K562 (cell line): ENCODE measurements at regions not wholly inside any gene's neighbourhood (a gene's known extent, or its start where the extent isn't known, plus 50 kb on each side); places are given as distances from the start of the nearest gene placed in this dataset.

ENCODE experiments used
- ATAC-seq: fragments of 200-7000 bp; cut with Tn5 transposase; 3 replicates; pipeline ENCODE4 v1.9.1; 2020; ENCODE audit warnings: moderate library complexity
- BruUV-seq: library from RNA; stranded (reverse); fragments of 400-500 nt; replicated peaks from 2 replicates; lab custom pipeline; 2021; lab: Mats Ljungman, UMichigan
- CTCF ChIA-PET: fragments of 300-600 bp; formaldehyde crosslinking; extraction: SDS; loops from one replicate; lab custom pipeline; 2021; ENCODE audit warnings: low intra/inter-chr PET ratio; lab: Yijun Ruan, JAX
- POLR2A ChIA-PET: fragments of 300-600, 350-650 bp; sonication (Branson Sonifier 250); formaldehyde crosslinking; extraction: SDS; loops from one replicate; lab custom pipeline; 2021; ENCODE audit warnings: antibody characterized with exemption, inconsistent platforms; lab: Yijun Ruan, JAX
- DNase-seq, 4 experiments: peaks; one replicate each; pipeline versions ENCODE4 v3.0.0 to v3.0.0-alpha.2; 2011 to 2018; ENCODE audit warnings: low spot score in 3 of 4, mixed read lengths in 3 of 4; ENCODE audit errors: extremely low read depth in 1 of 4
- FAIRE-seq: peaks from 2 replicates; lab custom pipeline; 2011; peaks lifted over from hg19 to GRCh38; lab: Jason Lieb, UNC
- H2AFZ ChIP-seq: 2 replicates; pipeline ENCODE4 v1.6.0; 2011; ENCODE audit warnings: low read depth, low read length, control low read depth, inconsistent platforms
- H3K27ac ChIP-seq: fragments of 200-600 bp; 3 replicates; pipeline ENCODE4 v1.8.0; 2011; ENCODE audit warnings: low read depth, mild to moderate bottlenecking, control low read depth, inconsistent platforms, low read length, moderate library complexity, mixed read lengths; ENCODE audit errors: extremely low read depth
- H3K27me3 ChIP-seq, 2 experiments: fragments of 300-600 bp in 1 of 2; 2 replicates in 1 of 2; 3 replicates in 1 of 2; pipeline versions ENCODE4 v1.6.0 to v1.8.0; 2011; ENCODE audit warnings: inconsistent platforms in 2 of 2, low read length in 2 of 2, mild to moderate bottlenecking in 1 of 2, mixed read lengths in 1 of 2, moderate library complexity in 1 of 2; ENCODE audit not compliant: control insufficient read depth in 2 of 2, insufficient read depth in 2 of 2
- H3K36me3 ChIP-seq: fragments of 300-600 bp; 3 replicates; pipeline ENCODE4 v1.8.0; 2011; ENCODE audit warnings: mild to moderate bottlenecking, low read length, inconsistent platforms; ENCODE audit not compliant: control insufficient read depth, insufficient read depth
- H3K4me1 ChIP-seq, 2 experiments: fragments of 200-600 bp in 1 of 2; replicated peaks in 1 of 2; 2 replicates in 1 of 2; 3 replicates in 1 of 2; pipeline versions ENCODE4 v1.5.1 to v1.8.0; 2011; ENCODE audit warnings: inconsistent platforms in 2 of 2, low read length in 2 of 2, mild to moderate bottlenecking in 1 of 2, mixed read lengths in 1 of 2, moderate library complexity in 1 of 2; ENCODE audit not compliant: control insufficient read depth in 2 of 2, insufficient read depth in 2 of 2
- H3K4me2 ChIP-seq: 2 replicates; pipeline ENCODE4 v1.6.1; 2011; ENCODE audit warnings: low read length, control low read depth, inconsistent platforms, mixed read lengths; ENCODE audit not compliant: insufficient read depth
- H3K4me3 ChIP-seq: fragments of 200-600 bp; sonication (generic), shearing (Covaris generic); 2 replicates; pipeline ENCODE4 v1.5.1; 2016; ENCODE audit warnings: control low read depth, inconsistent platforms
- H3K79me2 ChIP-seq: fragments of 200-600 bp; 3 replicates; pipeline ENCODE4 v1.8.0; 2011; ENCODE audit warnings: low read length, inconsistent platforms; ENCODE audit not compliant: control insufficient read depth, insufficient read depth
- H3K9ac ChIP-seq, 2 experiments: 2 replicates each; pipeline versions ENCODE4 v1.6.0 to v1.6.1; 2011; ENCODE audit warnings: low read depth in 2 of 2, low read length in 2 of 2, control low read depth in 1 of 2, inconsistent platforms in 1 of 2, mild to moderate bottlenecking in 1 of 2, mixed read lengths in 1 of 2; ENCODE audit not compliant: insufficient read depth in 1 of 2
- H3K9me1 ChIP-seq: one replicate; pipeline ENCODE4 v1.6.0; 2011; ENCODE audit warnings: inconsistent platforms, mild to moderate bottlenecking, low read length, moderate library complexity; ENCODE audit not compliant: control insufficient read depth, insufficient read depth
- H3K9me3 ChIP-seq: replicated peaks from 2 replicates; pipeline ENCODE4 v1.5.1; 2011; ENCODE audit warnings: low read depth, low read length, inconsistent platforms; ENCODE audit not compliant: control insufficient read depth, insufficient read depth
- H4K20me1 ChIP-seq: replicated peaks from 2 replicates; pipeline ENCODE4 v1.6.1; 2011; ENCODE audit warnings: low read length, inconsistent platforms, mixed read lengths; ENCODE audit not compliant: control insufficient read depth, insufficient read depth
- ARID2 ChIP-seq: fragments of 450-650 bp; IDR thresholded peaks from 2 replicates; pipeline ENCODE4 v1.6.1; 2017; ENCODE audit warnings: antibody characterized with exemption, mild to moderate bottlenecking
- BCLAF1 ChIP-seq, 2 experiments: fragments of 450-650 bp in 1 of 2; IDR thresholded peaks; 2 replicates each; pipeline ENCODE4 v1.6.1; 2011 to 2017; ENCODE audit warnings: low read depth in 2 of 2, antibody characterized with exemption in 1 of 2, borderline replicate concordance in 1 of 2, low read length in 1 of 2, mild to moderate bottlenecking in 1 of 2, mixed read lengths in 1 of 2; ENCODE audit not compliant: control insufficient read depth in 1 of 2
- HNRNPL ChIP-seq: fragments of 200-400 bp; formaldehyde crosslinking; IDR thresholded peaks from 2 replicates; pipeline ENCODE4 v1.6.1; 2017; ENCODE audit warnings: low read depth, mild to moderate bottlenecking, low read length
- NCOA1 ChIP-seq: fragments of 450-650 bp; IDR thresholded peaks from 2 replicates; pipeline ENCODE4 v1.6.1; 2016; ENCODE audit warnings: low read depth
- NCOA2 ChIP-seq, 2 experiments: fragments of 450-650 bp; IDR thresholded peaks; 2 replicates each; pipeline ENCODE4 v1.6.1; 2018; ENCODE audit warnings: mild to moderate bottlenecking in 2 of 2, moderate library complexity in 1 of 2; ENCODE audit not compliant: partially characterized antibody in 2 of 2
- NFXL1 ChIP-seq: fragments of 450-650 bp; formaldehyde crosslinking; IDR thresholded peaks from 2 replicates; pipeline ENCODE4 v1.4.0; 2021; ENCODE audit warnings: mild to moderate bottlenecking
- PCBP1 ChIP-seq: fragments of 200-400 bp; formaldehyde crosslinking; IDR thresholded peaks from 2 replicates; pipeline ENCODE4 v1.6.1; 2018; ENCODE audit warnings: mild to moderate bottlenecking, low read depth, low read length; ENCODE audit not compliant: poor library complexity, severe bottlenecking
- RFX7 ChIP-seq: fragments of 250-450 bp; sonication (Bioruptor Pico); IDR thresholded peaks from 2 replicates; pipeline ENCODE4 v1.5.1; 2021; ENCODE audit warnings: mild to moderate bottlenecking
- SIN3A ChIP-seq, 2 experiments: fragments of 150-350 bp in 1 of 2; IDR thresholded peaks; 2 replicates each; pipeline ENCODE4 v1.6.1; 2011 to 2016; ENCODE audit warnings: borderline replicate concordance in 2 of 2, low read depth in 2 of 2, low read length in 2 of 2, mild to moderate bottlenecking in 2 of 2, moderate library complexity in 2 of 2; ENCODE audit not compliant: control insufficient read depth in 1 of 2
- ZC3H8 ChIP-seq: fragments of 450-650 bp; IDR thresholded peaks from 2 replicates; pipeline ENCODE4 v1.6.1; 2017
- ZNF24 ChIP-seq: fragments of 450-650 bp; IDR thresholded peaks from 2 replicates; pipeline ENCODE4 v1.6.1; 2016
- ZNF668 ChIP-seq: fragments of 250-450 bp; sonication (Bioruptor Pico); IDR thresholded peaks from 2 replicates; pipeline ENCODE4 v1.8.0; 2022; ENCODE audit warnings: mild to moderate bottlenecking, inconsistent platforms
- ZNF785 ChIP-seq: fragments of 250-450 bp; sonication (Bioruptor Pico); IDR thresholded peaks from 2 replicates; pipeline ENCODE4 v1.4.0; 2020; ENCODE audit warnings: mild to moderate bottlenecking
- WGBS: fragments of 100-300 bp; shearing (Covaris generic); methylation state at CpG from one replicate; pipeline ENCODE4 v1.1.6; 2016; ENCODE audit warnings: low coverage, mixed read lengths; ENCODE audit not compliant: insufficient coverage; ENCODE audit errors: missing lambda C conversion rate; 5-methylcytosine and 5-hydroxymethylcytosine counted together
- in situ Hi-C: fragments of 300-500 bp; cut with MboI; formaldehyde crosslinking; loops from 4 replicates; pipeline ENCODE4 v1.15.0; 2018; ENCODE audit warnings: inconsistent platforms, mixed read lengths
- intact Hi-C: fragments of 100-400 bp; cut with micrococcal nuclease; formaldehyde crosslinking; loops from 2 replicates; pipeline ENCODE4 v1.14.2; 2022
- TF ChIP-seq, protein P1 (sequence below): fragments of 450-650 bp; IDR thresholded peaks from 2 replicates; pipeline ENCODE4 v1.6.1; 2016
- TF ChIP-seq, protein P2 (sequence below), 2 experiments: fragments of 450-650 bp in 1 of 2; sonication (generic) in 1 of 2; formaldehyde crosslinking in 1 of 2; IDR thresholded peaks in 1 of 2; conservative IDR thresholded peaks in 1 of 2; 2 replicates each; pipeline versions ENCODE4 v1.6.1 to v1.8.1; 2016 to 2023; ENCODE audit warnings: mild to moderate bottlenecking in 2 of 2, moderate library complexity in 2 of 2, inconsistent platforms in 1 of 2, missing genetic modification reagents in 1 of 2

GRCh38 chr13:54676526-54677113, 1648.0 kb downstream of the OLFM4 start:
- DNase-seq (no peak), ATAC-seq (no peak), FAIRE-seq (no peak)
- H3K9me3 ChIP-seq: no peaks in the 10 kb centered on the region
- intact Hi-C loops: no loop called here
- H3K27ac ChIP-seq: no peak overlapping the region
- in situ Hi-C loops: no loop called here
- no peaks in the 10 kb centered on the region for H3K36me3 ChIP-seq
- H3K4me2 ChIP-seq: no peak overlapping the region
- no peak overlapping the region for H3K9ac ChIP-seq
- H3K79me2 ChIP-seq: no peaks in the 10 kb centered on the region
- ChIA-PET POLR2A (no interaction called here), CTCF (no interaction called here)
- no peak overlapping the region for H3K4me3 ChIP-seq
- H4K20me1 ChIP-seq: no peaks in the 10 kb centered on the region
- BruUV-seq: no TSS peak
- H3K27me3 ChIP-seq: no peaks in the 10 kb centered on the region
- H2AFZ ChIP-seq: no peak overlapping the region
- WGBS: 1% methylated on average over 11 of the region's 22 CpGs
- H3K4me1 ChIP-seq: no peaks in the 10 kb centered on the region
- H3K9me1 ChIP-seq: no peaks in the 10 kb centered on the region
- TF ChIP-seq ZC3H8 (no peak), RFX7 (no peak), ZNF668 (CRISPR knock-in tag) (no peak), NCOA1 (no peak), PCBP1 (no peak), NFXL1 (CRISPR knock-in tag) (no peak), ARID2 (no peak), SIN3A (IDR thresholded peaks at IDR 0.05; ENCODE audit: borderline replicate concordance in 2 of 2, control insufficient read depth in 1 of 2, low read depth in 2 of 2, low read length in 2 of 2) (no peak), BCLAF1 (IDR thresholded peaks at IDR 0.05; ENCODE audit: borderline replicate concordance in 1 of 2, control insufficient read depth in 1 of 2, low read depth in 2 of 2, low read length in 1 of 2) (no peak), HNRNPL (no peak), ZNF24 (no peak), NCOA2 (IDR thresholded peaks at IDR 0.05; ENCODE audit: partially characterized antibody in 2 of 2) (no peak), ZNF785 (no peak)
- TF ChIP-seq, protein P1, sequence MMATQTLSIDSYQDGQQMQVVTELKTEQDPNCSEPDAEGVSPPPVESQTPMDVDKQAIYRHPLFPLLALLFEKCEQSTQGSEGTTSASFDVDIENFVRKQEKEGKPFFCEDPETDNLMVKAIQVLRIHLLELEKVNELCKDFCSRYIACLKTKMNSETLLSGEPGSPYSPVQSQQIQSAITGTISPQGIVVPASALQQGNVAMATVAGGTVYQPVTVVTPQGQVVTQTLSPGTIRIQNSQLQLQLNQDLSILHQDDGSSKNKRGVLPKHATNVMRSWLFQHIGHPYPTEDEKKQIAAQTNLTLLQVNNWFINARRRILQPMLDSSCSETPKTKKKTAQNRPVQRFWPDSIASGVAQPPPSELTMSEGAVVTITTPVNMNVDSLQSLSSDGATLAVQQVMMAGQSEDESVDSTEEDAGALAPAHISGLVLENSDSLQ: no peak
- TF ChIP-seq, protein P2, sequence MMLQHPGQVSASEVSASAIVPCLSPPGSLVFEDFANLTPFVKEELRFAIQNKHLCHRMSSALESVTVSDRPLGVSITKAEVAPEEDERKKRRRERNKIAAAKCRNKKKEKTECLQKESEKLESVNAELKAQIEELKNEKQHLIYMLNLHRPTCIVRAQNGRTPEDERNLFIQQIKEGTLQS (IDR thresholded peaks at IDR 0.05): no peak
- TF ChIP-seq, protein P2 (CRISPR knock-in tag; conservative IDR thresholded peaks at IDR 0.05): no peak
